ENCODE measurements at regions not wholly inside any gene's neighbourhood (a gene's known extent, or its start where the extent isn't known, plus 50 kb on each side); places are given as distances from the start of the nearest gene placed in this dataset.

- TF ChIP-seq CTCF (IDR thresholded peaks at IDR 0.05; ENCODE audit: low read depth, low read length, missing control alignments): no peak
- no peak for DNase-seq
- Histone ChIP-seq H3K36me3 (replicated peaks) (no peaks in the 10 kb centered on the region), H3K4me3 (ENCODE audit: low read depth, low read length) (no peak overlapping the region), H3K27ac (no peak overlapping the region), H3K27me3 (replicated peaks) (no peaks in the 10 kb centered on the region)
- in situ Hi-C loops (cut with HindIII; ENCODE audit: low pct_ligation_motif_present, low sequenced_read_pairs): no loop called here
Observed at GRCh38 chr9:18398038-18398437, 75.9 kb upstream of the ADAMTSL1 start.

GRCh38 chr9:18404434-18405029 lies 69.4 kb upstream of the ADAMTSL1 start:
- no peak for TF ChIP-seq CTCF (IDR thresholded peaks at IDR 0.05; ENCODE audit: low read depth, low read length, missing control alignments)
- in situ Hi-C loops (cut with HindIII; ENCODE audit: low pct_ligation_motif_present, low sequenced_read_pairs): no loop called here
- Histone ChIP-seq H3K4me3 (ENCODE audit: low read depth, low read length) (no peak overlapping the region), H3K27ac (no peak overlapping the region), H3K36me3 (replicated peaks) (no peaks in the 10 kb centered on the region), H3K27me3 (replicated peaks) (no peaks in the 10 kb centered on the region)
- DNase-seq: no peak

- TF ChIP-seq CTCF (IDR thresholded peaks at IDR 0.05; ENCODE audit: low read depth, low read length, missing control alignments): no peak
- no peaks in the 10 kb centered on the region for H3K27me3 ChIP-seq (replicated peaks)
- no peaks in the 10 kb centered on the region for H3K36me3 ChIP-seq (replicated peaks)
- no peak overlapping the region for H3K27ac ChIP-seq
- no peak overlapping the region for H3K4me3 ChIP-seq (ENCODE audit: low read depth, low read length)
- in situ Hi-C loops (cut with HindIII; ENCODE audit: low pct_ligation_motif_present, low sequenced_read_pairs): no loop called here
- no peak for DNase-seq
Observed at GRCh38 chr9:18405240-18405639, 68.7 kb upstream of the ADAMTSL1 start.

GRCh38 chr9:18410983-18411382 lies 63.0 kb upstream of the ADAMTSL1 start:
- no peak for TF ChIP-seq CTCF (IDR thresholded peaks at IDR 0.05; ENCODE audit: low read depth, low read length, missing control alignments)
- no peak overlapping the region for H3K4me3 ChIP-seq (ENCODE audit: low read depth, low read length)
- no peaks in the 10 kb centered on the region for H3K36me3 ChIP-seq (replicated peaks)
- H3K27ac ChIP-seq: no peak overlapping the region
- H3K27me3 ChIP-seq (replicated peaks): no peaks in the 10 kb centered on the region
- in situ Hi-C loops (cut with HindIII; ENCODE audit: low pct_ligation_motif_present, low sequenced_read_pairs): no loop called here
- DNase-seq: no peak

- no peak for DNase-seq
- no peak for TF ChIP-seq CTCF (IDR thresholded peaks at IDR 0.05; ENCODE audit: low read depth, low read length, missing control alignments)
- no peaks in the 10 kb centered on the region for H3K27me3 ChIP-seq (replicated peaks)
- in situ Hi-C loops (cut with HindIII; ENCODE audit: low pct_ligation_motif_present, low sequenced_read_pairs): no loop called here
- H3K27ac ChIP-seq: no peak overlapping the region
- H3K36me3 ChIP-seq (replicated peaks): no peaks in the 10 kb centered on the region
- H3K4me3 ChIP-seq (ENCODE audit: low read depth, low read length): no peak overlapping the region
Observed at GRCh38 chr9:18421391-18421790, 52.6 kb upstream of the ADAMTSL1 start.
